ENCODE measurements at regions not wholly inside any gene's neighbourhood (a gene's known extent, or its start where the extent isn't known, plus 50 kb on each side); places are given as distances from the start of the nearest gene placed in this dataset.
"Not testable (repeated sequence)": the region's sequence is repeated elsewhere in the genome, so short reads cannot be mapped to it uniquely, and the experiment has no call there.

DNA sequence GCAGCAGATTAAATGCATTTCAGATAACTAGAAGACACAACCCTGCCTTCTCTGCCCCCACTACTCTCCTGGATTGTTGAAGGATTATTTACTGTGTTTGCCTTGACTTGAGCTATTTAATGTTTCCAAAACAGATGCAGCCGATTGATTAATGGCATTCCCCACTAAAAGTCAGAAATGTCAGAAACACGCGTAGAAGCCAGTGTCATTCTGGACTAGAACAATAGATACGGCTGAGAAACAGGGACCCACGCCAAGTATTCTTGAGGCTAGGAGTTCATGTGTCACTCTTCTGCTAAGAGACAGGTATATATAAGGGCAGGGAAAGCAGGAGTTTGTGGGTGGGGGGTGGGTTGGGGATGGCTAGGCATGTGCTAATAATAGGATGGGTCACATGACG lies 366.7 kb upstream of the PROX1 start:
- no peak for TF ChIP-seq CTCF (IDR thresholded peaks at IDR 0.05; ENCODE audit: extremely low read depth, missing control alignments)
- DNase-seq (ENCODE audit: low spot score) = no peak

DNA sequence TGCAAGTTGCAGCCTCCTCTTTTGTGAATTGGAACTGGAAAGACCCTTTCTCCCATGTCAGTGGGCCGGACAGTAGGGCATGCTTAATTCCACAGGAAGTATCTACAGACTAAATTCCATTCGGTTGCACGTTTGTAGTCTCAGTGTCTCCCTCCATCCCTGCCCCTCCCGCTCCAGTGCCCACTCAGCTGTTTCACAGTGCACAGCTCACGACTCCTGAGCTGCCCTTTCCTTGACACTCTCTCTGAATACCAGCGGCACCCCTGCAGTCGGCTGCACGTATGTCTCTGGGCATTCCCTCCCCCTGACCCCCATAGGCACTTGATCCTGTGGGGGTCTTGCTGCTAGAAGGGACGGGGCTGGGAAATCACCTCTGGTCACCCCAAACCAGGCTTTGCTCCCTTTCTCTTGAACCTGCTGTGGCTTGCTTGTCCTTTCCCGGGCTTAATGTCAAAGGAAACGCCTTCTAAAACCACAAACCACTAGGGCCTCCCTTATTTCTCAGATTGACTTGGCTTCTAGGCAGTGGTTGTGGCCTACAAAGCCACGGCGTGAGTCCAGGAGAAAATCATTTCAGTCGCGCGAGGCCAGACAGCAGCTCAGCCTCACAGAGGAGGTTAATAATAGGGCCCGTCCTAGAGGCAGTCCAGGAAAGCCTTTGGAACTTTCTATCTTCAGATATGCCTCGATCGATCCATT lies 365.3 kb upstream of the PROX1 start:
- peak; percentile 13 for DNase-seq (ENCODE audit: low spot score)
- no peak for TF ChIP-seq CTCF (IDR thresholded peaks at IDR 0.05; ENCODE audit: extremely low read depth, missing control alignments)

DNA sequence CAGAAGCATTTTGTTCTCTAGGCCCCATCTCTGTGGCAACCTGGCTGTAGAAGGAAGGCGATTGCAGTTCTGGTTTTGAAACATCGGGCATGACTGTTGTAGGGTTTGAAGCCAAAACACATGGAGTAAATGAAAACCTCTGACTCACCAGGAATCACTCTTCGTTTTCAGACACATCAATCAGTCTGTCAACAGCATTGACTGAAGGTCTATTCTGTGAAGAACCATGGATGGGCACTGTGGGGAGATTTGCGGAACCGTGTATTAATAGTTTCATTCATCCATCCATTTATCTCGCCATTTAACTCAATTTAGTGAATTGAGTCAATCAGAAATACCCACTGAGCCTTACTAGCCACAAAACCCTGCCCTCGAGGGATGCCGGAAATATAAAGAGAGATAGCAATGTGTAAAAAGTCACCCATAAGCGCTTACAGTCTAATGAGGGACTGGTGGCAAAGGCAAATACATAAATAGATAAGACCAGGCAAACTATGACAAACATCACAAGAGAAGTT lies 364.6 kb upstream of the PROX1 start:
- no peak for DNase-seq (ENCODE audit: low spot score)
- no peak for TF ChIP-seq CTCF (IDR thresholded peaks at IDR 0.05; ENCODE audit: extremely low read depth, missing control alignments)

DNA sequence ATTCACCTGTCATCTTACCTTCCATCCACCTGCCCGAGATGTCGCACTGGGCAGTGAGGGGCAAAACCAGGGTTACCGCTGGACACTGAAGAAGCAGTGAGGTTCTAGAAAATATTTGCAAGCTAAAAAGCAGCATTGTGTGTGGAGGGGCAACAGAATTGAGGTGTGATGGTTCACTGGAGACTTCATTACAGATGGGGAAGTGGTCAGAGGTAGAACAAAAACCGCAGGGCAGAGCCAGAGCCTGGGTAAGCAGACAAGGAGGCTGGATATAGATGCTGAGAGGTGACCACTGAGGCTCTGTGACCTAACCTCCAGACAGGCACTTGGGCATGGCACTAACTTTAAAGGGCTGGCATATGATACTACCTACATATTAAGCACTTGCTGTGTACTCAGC lies 363.9 kb upstream of the PROX1 start:
- TF ChIP-seq CTCF (IDR thresholded peaks at IDR 0.05; ENCODE audit: extremely low read depth, missing control alignments) = no peak
- no peak for DNase-seq (ENCODE audit: low spot score)

DNA sequence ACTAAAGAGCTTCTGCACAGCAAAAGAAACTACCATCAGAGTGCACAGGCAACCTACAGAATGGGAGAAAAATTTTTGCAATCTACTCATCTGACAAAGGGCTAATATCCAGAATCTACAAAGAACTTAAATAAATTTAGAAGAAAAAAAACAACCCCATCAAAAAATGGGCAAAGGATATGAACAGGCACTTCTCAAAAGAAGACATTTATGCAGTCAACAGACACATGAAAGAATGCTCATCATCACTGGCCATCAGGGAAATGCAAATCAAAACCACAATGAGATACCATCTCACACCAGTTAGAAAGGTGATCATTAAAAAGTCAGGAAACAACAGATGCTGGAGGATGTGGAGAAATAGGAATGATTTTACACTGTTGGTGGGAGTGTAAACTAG lies 351.0 kb upstream of the PROX1 start:
- DNase-seq (ENCODE audit: low spot score) = not testable (repeated sequence)

DNA sequence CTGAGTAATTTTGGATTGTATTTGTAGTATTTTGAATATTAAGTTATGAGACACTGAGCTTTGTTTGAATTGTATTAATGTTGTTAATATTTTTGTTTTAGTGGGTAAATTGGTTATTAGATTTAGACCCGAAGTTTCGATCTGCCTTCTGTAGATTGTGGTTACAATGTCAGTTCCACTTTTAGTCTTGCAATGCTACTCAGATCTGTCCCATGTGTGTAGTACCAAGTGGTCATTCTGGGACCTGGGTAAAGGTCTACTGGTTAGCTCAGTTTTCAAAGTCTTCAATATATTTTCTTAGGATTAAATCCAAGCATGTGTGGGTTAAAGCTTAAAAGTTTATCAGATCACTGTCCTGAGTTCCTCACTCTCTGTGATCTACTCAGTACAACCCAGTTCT lies 346.5 kb upstream of the PROX1 start:
- DNase-seq (ENCODE audit: low spot score) = no peak
- TF ChIP-seq CTCF (IDR thresholded peaks at IDR 0.05; ENCODE audit: extremely low read depth, missing control alignments) = no peak

DNA sequence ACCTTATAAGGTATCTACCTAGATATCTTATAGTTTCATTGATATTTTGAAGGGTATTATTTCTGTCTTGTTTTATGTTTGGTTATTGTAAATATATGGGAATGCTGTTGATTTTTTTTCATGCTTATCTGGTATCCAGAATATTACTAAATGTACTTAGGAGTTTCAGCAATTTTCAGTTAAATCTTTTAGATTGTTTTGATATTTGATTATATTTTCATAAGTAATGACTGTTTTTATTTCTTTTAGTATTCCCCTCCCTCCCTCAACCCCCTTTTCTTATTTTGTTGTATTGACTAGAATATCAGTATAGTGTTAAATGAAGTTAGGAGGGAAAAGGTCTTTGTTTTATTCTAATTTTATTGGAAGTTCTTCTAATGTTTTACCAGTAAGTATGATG lies 344.4 kb upstream of the PROX1 start:
- DNase-seq (ENCODE audit: low spot score) = no peak
- no peak for TF ChIP-seq CTCF (IDR thresholded peaks at IDR 0.05; ENCODE audit: extremely low read depth, missing control alignments)
